ENCODE measurements at regions not wholly inside any gene's neighbourhood (a gene's known extent, or its start where the extent isn't known, plus 50 kb on each side); places are given as distances from the start of the nearest gene placed in this dataset.
A peak's percentile ranks its signal among the peaks of the same experiment; 100 is the strongest.

DNA sequence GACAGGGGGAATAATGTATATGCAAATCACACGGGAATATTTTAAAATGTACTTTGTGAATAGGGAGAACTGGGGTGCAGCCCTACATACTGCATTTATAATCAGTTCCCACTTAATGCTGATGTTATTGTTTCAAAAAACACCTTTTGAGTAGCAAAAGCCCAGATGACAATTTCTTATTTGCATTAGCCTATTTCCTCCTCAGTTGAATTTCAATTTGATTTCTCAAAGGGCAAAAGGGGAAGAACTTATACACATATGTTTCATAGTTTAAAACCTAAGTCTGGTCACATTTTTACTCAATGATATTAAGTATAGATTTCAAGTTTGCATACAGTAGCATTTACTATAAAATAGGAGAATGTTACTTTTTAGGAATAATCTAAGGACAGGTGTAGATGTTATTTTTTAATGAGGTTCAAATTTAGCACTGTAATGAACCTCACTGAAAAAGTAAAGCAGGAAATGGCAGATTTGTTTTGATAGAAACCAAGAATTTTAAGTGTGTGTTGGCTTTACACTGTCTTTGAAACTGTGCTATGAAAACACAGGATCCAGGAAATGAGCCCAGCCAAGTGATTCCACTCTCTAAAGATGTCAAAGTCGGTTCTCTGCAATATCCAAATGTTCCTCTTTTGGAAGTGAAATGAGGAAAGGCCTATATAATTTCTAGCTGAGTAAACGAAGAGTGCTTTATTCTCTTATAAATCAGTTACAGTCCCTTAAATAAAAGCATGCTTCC lies 367.4 kb downstream of the BTG1 start:
- H4K20me1 ChIP-seq (ENCODE audit: insufficient read depth, low read length): no peaks in the 10 kb centered on the region
- peak overlapping the region; percentile 65; the same call in 1 of the 2 replicates for H2AFZ ChIP-seq (ENCODE audit: low read depth, low read length)
- H3K27me3 ChIP-seq (ENCODE audit: low read depth, low read length): no peaks in the 10 kb centered on the region
- H3K4me3 ChIP-seq (ENCODE audit: low read length): peak overlapping the region; percentile 62
- H3K4me1 ChIP-seq (ENCODE audit: low read length): peaks cover 37% of the 10 kb centered on the region
- no peaks in the 10 kb centered on the region for H3K9me3 ChIP-seq (ENCODE audit: insufficient read depth, low read length)
- peak overlapping the region; percentile 73 for H3K4me2 ChIP-seq (ENCODE audit: low read length)
- H3K79me2 ChIP-seq (ENCODE audit: low read length): no peaks in the 10 kb centered on the region
- no peaks in the 10 kb centered on the region for H3K36me3 ChIP-seq (replicated peaks; ENCODE audit: low read depth, low read length)
- peak overlapping the region; percentile 95 for H3K27ac ChIP-seq (ENCODE audit: low read length)
- H3K9ac ChIP-seq (ENCODE audit: low read length): peak overlapping the region; percentile 62
- TF ChIP-seq EZH2phosphoT487 (IDR thresholded peaks at IDR 0.05; ENCODE audit: low read depth) (no peak), CTCF (IDR thresholded peaks at IDR 0.05; ENCODE audit: low read depth, low read length) (no peak)

DNA sequence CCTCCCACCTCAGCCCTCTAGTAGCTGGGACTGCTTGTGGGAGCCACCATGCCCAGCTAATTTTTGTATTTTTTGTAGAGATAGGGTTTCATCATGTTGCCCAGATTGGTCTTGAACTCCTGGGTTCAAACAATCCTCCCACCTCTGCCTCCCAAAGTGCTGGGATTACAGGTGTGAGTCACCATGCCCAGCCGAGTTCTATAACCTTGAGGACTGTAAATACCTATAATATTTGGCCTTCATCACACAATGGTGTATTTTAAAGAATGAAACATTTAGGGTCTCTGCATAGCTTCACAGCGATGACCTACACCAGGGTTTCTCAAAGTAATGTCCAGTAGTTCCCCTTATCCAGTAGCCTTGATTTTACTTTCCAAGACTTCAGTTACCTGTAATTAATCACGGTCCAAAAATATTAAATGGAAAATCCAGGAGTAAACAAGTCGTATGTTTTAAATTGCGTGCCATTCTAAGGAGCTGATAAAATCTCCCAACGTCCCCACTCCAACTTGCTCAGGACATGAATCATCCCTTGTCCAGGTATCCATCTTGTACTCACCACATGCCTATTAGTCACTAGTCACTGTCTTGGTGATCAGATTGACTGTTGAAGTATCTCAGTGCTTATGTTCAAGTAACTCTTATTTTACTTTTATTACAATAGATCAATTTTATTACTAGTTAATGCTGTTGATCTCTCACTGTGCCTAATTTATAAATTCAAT lies 368.2 kb downstream of the BTG1 start:
- no peaks in the 10 kb centered on the region for H3K9me3 ChIP-seq (ENCODE audit: insufficient read depth, low read length)
- peak overlapping the region; percentile 6 for H3K4me3 ChIP-seq (ENCODE audit: low read length)
- peak overlapping the region; percentile 95 for H3K27ac ChIP-seq (ENCODE audit: low read length)
- peak overlapping the region; percentile 73 for H3K4me2 ChIP-seq (ENCODE audit: low read length)
- TF ChIP-seq EZH2phosphoT487 (IDR thresholded peaks at IDR 0.05; ENCODE audit: low read depth): no peak
- TF ChIP-seq CTCF (IDR thresholded peaks at IDR 0.05; ENCODE audit: low read depth, low read length): no peak
- no peaks in the 10 kb centered on the region for H3K36me3 ChIP-seq (replicated peaks; ENCODE audit: low read depth, low read length)
- no peak overlapping the region for H2AFZ ChIP-seq (ENCODE audit: low read depth, low read length)
- H4K20me1 ChIP-seq (ENCODE audit: insufficient read depth, low read length): no peaks in the 10 kb centered on the region
- no peaks in the 10 kb centered on the region for H3K79me2 ChIP-seq (ENCODE audit: low read length)
- peak overlapping the region; percentile 11; the same call in 1 of the 2 replicates for H3K9ac ChIP-seq (ENCODE audit: low read length)
- no peaks in the 10 kb centered on the region for H3K27me3 ChIP-seq (ENCODE audit: low read depth, low read length)
- peaks cover 37% of the 10 kb centered on the region for H3K4me1 ChIP-seq (ENCODE audit: low read length)

- Histone ChIP-seq H3K9me3 (ENCODE audit: insufficient read depth, low read length) (no peaks in the 10 kb centered on the region), H3K4me2 (ENCODE audit: low read length) (peak overlapping the region; percentile 39), H3K9ac (ENCODE audit: low read length) (0 out of 2 replicates have a peak overlapping the region, but pooled peaks have one; percentile 3), H3K36me3 (replicated peaks; ENCODE audit: low read depth, low read length) (no peaks in the 10 kb centered on the region), H3K27ac (ENCODE audit: low read length) (no peak overlapping the region), H3K27me3 (ENCODE audit: low read depth, low read length) (no peaks in the 10 kb centered on the region), H3K79me2 (ENCODE audit: low read length) (no peaks in the 10 kb centered on the region), H3K4me3 (ENCODE audit: low read length) (0 out of 2 replicates have a peak overlapping the region, but pooled peaks have one; percentile 12), H3K4me1 (ENCODE audit: low read length) (peaks cover 32% of the 10 kb centered on the region), H4K20me1 (ENCODE audit: insufficient read depth, low read length) (no peaks in the 10 kb centered on the region), H2AFZ (ENCODE audit: low read depth, low read length) (peak overlapping the region; percentile 80)
- TF ChIP-seq EZH2phosphoT487 (IDR thresholded peaks at IDR 0.05; ENCODE audit: low read depth): no peak
- no peak for TF ChIP-seq CTCF (IDR thresholded peaks at IDR 0.05; ENCODE audit: low read depth, low read length)
Measured at GRCh38 chr12:91774434-91774921, 371.2 kb downstream of the BTG1 start.

Data from OCI-LY3 (cell line).